Heart left ventricle (tissue), 13 donors: ENCODE measurements at regions not wholly inside any gene's neighbourhood (a gene's known extent, or its start where the extent isn't known, plus 50 kb on each side); places are given as distances from the start of the nearest gene placed in this dataset.

ENCODE experiments used
- CTCF ChIP-seq, 12 donors: fragments of 200-600 bp; sonication (generic) in 4 of 12; IDR thresholded peaks; one replicate each; pipeline versions ENCODE4 v1.5.0 to v1.8.0; 2018 to 2022; ENCODE audit warnings: antibody characterized with exemption in 12 of 12, mild to moderate bottlenecking in 5 of 12
- POLR2A ChIP-seq, 2 donors: fragments of 450-650 bp; IDR thresholded peaks; one replicate each; pipeline ENCODE4 v1.6.1; 2017; ENCODE audit warnings: antibody characterized with exemption in 2 of 2, mild to moderate bottlenecking in 2 of 2, moderate library complexity in 2 of 2
- donor health status: ischemic (EF 13 %, LVEDD 7.1; RV severe dilation, severe dysfunction).
- donor health status: DM: no; HTN: yes; CAD: no.
- donor health status: DM: no; HTN: no; CAD: no.
- donor health status: ischemic (EF 25% LVEDD 6.9; RV normal size, moderate dysfunction).
- donor health status: ischemic (EF 25% LVEDD 5.7; RV mildly dilated, moderate dysfunction).
- donor health status: ischemic (EF 35%, LVEDD 5.7; RV mildly dilated, moderate dysfunction).
- donor health status: nonischemic (EF 11% LVEDD 7.7; RV severe dilation, severe dysfunction).
- donor health status: DM: yes; HTN: yes; CAD: no.
- donor health status: PGD.
- donor health status: ischemic (EF 29% LVEDD 5.4; RV normal size, mild dysfunction).
- donor health status: nonischemic (EF 23%, LVEDD 6.1; RV moderate dilation, normal function).

- TF ChIP-seq POLR2A (IDR thresholded peaks at IDR 0.05) (no peak), CTCF (IDR thresholded peaks at IDR 0.05) (peak in 2 of 12 donors; percentile 11 to 18)
Observed at GRCh38 chr14:56874375-56874774, 64.1 kb upstream of the OTX2 start.
